ENCODE measurements at regions not wholly inside any gene's neighbourhood (a gene's known extent, or its start where the extent isn't known, plus 50 kb on each side); places are given as distances from the start of the nearest gene placed in this dataset.
"Not testable (repeated sequence)": the region's sequence is repeated elsewhere in the genome, so short reads cannot be mapped to it uniquely, and the experiment has no call there.

GRCh38 chr13:59408738-59409137 is 755.0 kb downstream of the DIAPH3 start:
- DNase-seq (ENCODE audit: low read depth): no peak

- DNase-seq (ENCODE audit: low read depth): peak; percentile 12
Observed at GRCh38 chr13:59409211-59409610, 754.5 kb downstream of the DIAPH3 start.

- DNase-seq (ENCODE audit: low read depth): no peak
Observed at GRCh38 chr13:59409634-59410200, 754.0 kb downstream of the DIAPH3 start.

- no peak for DNase-seq (ENCODE audit: low read depth)
Observed at GRCh38 chr13:59413126-59413525, 750.6 kb downstream of the DIAPH3 start.

- DNase-seq (ENCODE audit: low read depth): no peak
Observed at GRCh38 chr13:59414006-59414405, 749.7 kb downstream of the DIAPH3 start.

GRCh38 chr13:59415498-59415897 is 748.2 kb downstream of the DIAPH3 start:
- no peak for DNase-seq (ENCODE audit: low read depth)

GRCh38 chr13:59416561-59416960 is 747.2 kb downstream of the DIAPH3 start:
- no peak for DNase-seq (ENCODE audit: low read depth)

- DNase-seq (ENCODE audit: low read depth): no peak
Observed at GRCh38 chr13:59422646-59423045, 741.1 kb downstream of the DIAPH3 start.

GRCh38 chr13:59423708-59424340 is 739.9 kb downstream of the DIAPH3 start:
- no peak for DNase-seq (ENCODE audit: low read depth)

- DNase-seq (ENCODE audit: low read depth): peak; percentile 52
Observed at GRCh38 chr13:59424661-59425060, 739.1 kb downstream of the DIAPH3 start.

GRCh38 chr13:59425211-59425741 is 738.5 kb downstream of the DIAPH3 start:
- DNase-seq (ENCODE audit: low read depth): peak; percentile 81

- no peak for DNase-seq (ENCODE audit: low read depth)
Observed at GRCh38 chr13:59435024-59435423, 728.7 kb downstream of the DIAPH3 start.

- no peak for DNase-seq (ENCODE audit: low read depth)
Observed at GRCh38 chr13:59437544-59438301, 726.0 kb downstream of the DIAPH3 start.

- DNase-seq (ENCODE audit: low read depth): no peak
Observed at GRCh38 chr13:59439776-59440428, 723.8 kb downstream of the DIAPH3 start.

- DNase-seq (ENCODE audit: low read depth): not testable (repeated sequence)
Observed at GRCh38 chr13:59441068-59441467, 722.7 kb downstream of the DIAPH3 start.

GRCh38 chr13:59441596-59442280 is 722.0 kb downstream of the DIAPH3 start:
- DNase-seq (ENCODE audit: low read depth): no peak

GRCh38 chr13:59442461-59442860 is 721.3 kb downstream of the DIAPH3 start:
- DNase-seq (ENCODE audit: low read depth): no peak

- DNase-seq (ENCODE audit: low read depth): peak; percentile 35
Observed at GRCh38 chr13:59442944-59443486, 720.7 kb downstream of the DIAPH3 start.

GRCh38 chr13:59444210-59444857 is 719.4 kb downstream of the DIAPH3 start:
- DNase-seq (ENCODE audit: low read depth): no peak

GRCh38 chr13:59445812-59446211 is 717.9 kb downstream of the DIAPH3 start:
- no peak for DNase-seq (ENCODE audit: low read depth)

- DNase-seq (ENCODE audit: low read depth): no peak
Observed at GRCh38 chr13:59446391-59446790, 717.3 kb downstream of the DIAPH3 start.
